AG10803 (cell line): ENCODE measurements at regions not wholly inside any gene's neighbourhood (a gene's known extent, or its start where the extent isn't known, plus 50 kb on each side); places are given as distances from the start of the nearest gene placed in this dataset.

Experiments
- DNase-seq: peaks from one replicate; pipeline ENCODE4 v3.0.0; 2010; ENCODE audit warnings: low read depth
- H3K4me3 ChIP-seq: 2 replicates; pipeline ENCODE4 v1.5.1; 2011; ENCODE audit warnings: mild to moderate bottlenecking, low read length, control low read depth
- CTCF ChIP-seq: conservative IDR thresholded peaks from 2 replicates; pipeline ENCODE4 v1.5.1; 2011; ENCODE audit warnings: mild to moderate bottlenecking, low read length, control low read depth, inconsistent platforms

GRCh38 chr11:56910785-56911184 lies 77.9 kb upstream of the OR5AK2 start:
- no peak for DNase-seq
- H3K4me3 ChIP-seq: no peak overlapping the region

GRCh38 chr11:56910046-56910773 lies 78.5 kb upstream of the OR5AK2 start:
- DNase-seq: no peak
- no peak for TF ChIP-seq CTCF
- H3K4me3 ChIP-seq: no peak overlapping the region

More at GRCh38 chr11:56910785-56911184, 77.9 kb upstream of the OR5AK2 start:
- no peak for TF ChIP-seq CTCF

- DNase-seq: no peak
- no peak overlapping the region for H3K4me3 ChIP-seq
- TF ChIP-seq CTCF: no peak
Measured at GRCh38 chr11:56909563-56909962, 79.2 kb upstream of the OR5AK2 start.

GRCh38 chr11:56909080-56909479 lies 79.6 kb upstream of the OR5AK2 start:
- no peak for DNase-seq
- TF ChIP-seq CTCF: no peak
- H3K4me3 ChIP-seq: no peak overlapping the region

GRCh38 chr11:56906683-56907148 lies 82.0 kb upstream of the OR5AK2 start:
- DNase-seq: no peak
- H3K4me3 ChIP-seq: no peak overlapping the region
- TF ChIP-seq CTCF: no peak

GRCh38 chr11:56905936-56906335 lies 82.8 kb upstream of the OR5AK2 start:
- no peak overlapping the region for H3K4me3 ChIP-seq
- no peak for DNase-seq
- no peak for TF ChIP-seq CTCF

- no peak overlapping the region for H3K4me3 ChIP-seq
- TF ChIP-seq CTCF: no peak
- DNase-seq: no peak
Measured at GRCh38 chr11:56905442-56905841, 83.3 kb upstream of the OR5AK2 start.
